ENCODE measurements at regions not wholly inside any gene's neighbourhood (a gene's known extent, or its start where the extent isn't known, plus 50 kb on each side); places are given as distances from the start of the nearest gene placed in this dataset.
A peak's percentile ranks its signal among the peaks of the same experiment; 100 is the strongest.

DNA sequence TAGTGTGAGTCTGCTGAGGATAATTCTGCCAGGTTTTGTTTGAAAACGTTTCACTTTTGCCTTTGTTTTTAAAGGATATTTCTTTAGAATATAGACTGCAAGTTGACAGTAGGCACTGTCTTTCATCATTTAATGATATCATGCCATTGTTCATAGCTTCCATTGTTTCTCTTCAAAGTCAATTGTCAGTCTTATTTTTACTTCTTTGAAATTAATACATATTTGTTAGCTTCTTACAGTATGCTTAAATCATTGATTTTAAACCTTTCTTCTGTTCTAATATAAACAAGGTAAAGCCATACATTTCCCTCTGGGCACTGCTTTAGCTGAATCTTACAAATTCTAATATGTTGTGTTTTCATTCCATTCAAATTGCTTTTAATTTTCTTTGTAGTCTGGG, 62.3 kb upstream of the PARVA start:
- no peak for DNase-seq (ENCODE audit: low read depth)

DNA sequence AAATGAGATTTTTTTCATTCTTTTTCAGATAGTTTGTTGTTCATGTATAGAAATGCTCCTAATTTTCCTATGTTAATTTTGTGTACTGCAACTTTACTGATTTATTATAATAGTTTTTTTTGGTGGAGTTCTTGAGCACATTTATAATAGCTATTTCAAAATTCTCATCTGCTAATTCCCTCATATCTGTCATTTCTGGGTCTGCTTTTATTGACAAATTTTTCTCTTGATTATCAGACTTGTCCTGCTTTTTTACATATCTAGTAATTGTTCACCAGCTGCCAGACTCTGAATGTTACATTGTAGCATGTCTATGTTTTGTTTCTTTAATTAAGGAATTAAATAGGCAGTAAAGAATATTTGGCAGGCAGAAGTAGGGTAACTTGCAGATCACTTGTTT, 60.9 kb upstream of the PARVA start:
- DNase-seq (ENCODE audit: low read depth): no peak

DNA sequence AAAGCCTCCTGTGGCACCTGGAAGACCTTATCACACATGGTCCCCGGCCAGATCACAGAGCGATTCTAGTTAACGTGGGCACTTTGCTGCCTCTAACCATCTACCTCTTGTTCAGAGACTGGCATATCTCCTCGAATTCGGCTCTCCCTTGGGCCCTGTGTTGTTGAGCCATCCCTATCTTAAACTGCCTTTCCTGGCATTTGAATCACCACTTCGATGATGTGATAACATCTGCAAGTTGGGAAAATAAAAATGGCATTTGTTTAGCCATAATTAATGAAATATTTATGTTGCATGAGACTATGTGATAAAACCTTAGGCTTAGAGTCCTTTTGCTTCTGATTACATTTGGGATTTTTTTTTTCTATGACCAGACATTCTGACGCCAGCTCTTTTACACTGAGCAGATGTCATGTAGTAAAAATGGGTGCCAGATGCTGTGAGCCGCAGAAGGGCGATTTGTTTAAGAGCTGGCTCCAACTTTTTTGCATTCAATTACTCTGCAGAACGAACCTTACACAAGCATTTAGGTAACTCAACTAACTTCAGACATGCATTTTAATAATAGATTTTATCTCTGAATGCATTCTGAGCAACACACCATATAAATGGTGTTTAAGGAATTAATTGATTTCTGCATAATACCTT, 58.5 kb upstream of the PARVA start:
- peak; percentile 54 for DNase-seq (ENCODE audit: low read depth)

DNA sequence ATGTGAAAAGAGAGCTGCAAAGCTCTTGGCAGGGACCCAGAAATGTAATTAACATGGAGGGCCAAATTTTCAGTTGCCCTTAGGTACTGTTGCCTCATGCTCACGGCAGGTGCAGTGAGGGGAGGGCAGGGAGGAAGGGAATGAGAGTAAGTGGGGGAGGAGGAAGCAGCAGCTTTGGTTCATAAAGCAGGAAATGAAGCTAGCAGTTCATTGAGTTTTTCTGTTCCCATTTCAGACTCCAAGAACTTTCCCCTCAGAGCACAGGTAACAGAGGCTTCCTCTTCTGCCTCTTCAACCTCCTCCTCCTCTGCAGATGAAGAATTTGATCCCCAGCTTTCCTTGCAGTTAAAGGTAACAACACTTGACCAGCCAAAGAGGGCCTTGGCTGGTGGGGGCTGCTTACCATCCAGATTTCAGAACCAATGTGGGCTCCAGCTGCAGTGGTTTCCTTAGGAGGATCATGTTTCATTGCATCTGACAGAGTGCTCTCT, 57.9 kb upstream of the PARVA start:
- DNase-seq (ENCODE audit: low read depth): peak; percentile 13

DNA sequence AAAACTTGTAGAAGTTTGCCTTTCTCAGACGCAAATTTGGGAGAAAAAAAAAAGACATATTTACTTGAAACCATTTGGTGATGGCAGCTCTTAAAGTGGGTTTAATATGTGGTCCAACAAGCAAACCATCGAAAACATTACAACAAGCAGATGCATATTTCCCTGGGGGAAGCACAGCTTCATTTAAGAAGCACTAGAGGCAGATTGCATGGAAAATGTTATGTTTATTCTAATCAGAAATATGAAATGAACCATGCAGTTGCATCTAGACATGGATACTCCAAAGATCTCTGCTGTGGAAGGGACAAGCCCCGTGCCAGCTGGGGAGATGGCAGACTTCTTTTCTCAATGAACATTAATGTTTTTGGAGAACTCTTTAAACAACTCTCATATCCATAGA, 57.4 kb upstream of the PARVA start:
- no peak for DNase-seq (ENCODE audit: low read depth)

DNA sequence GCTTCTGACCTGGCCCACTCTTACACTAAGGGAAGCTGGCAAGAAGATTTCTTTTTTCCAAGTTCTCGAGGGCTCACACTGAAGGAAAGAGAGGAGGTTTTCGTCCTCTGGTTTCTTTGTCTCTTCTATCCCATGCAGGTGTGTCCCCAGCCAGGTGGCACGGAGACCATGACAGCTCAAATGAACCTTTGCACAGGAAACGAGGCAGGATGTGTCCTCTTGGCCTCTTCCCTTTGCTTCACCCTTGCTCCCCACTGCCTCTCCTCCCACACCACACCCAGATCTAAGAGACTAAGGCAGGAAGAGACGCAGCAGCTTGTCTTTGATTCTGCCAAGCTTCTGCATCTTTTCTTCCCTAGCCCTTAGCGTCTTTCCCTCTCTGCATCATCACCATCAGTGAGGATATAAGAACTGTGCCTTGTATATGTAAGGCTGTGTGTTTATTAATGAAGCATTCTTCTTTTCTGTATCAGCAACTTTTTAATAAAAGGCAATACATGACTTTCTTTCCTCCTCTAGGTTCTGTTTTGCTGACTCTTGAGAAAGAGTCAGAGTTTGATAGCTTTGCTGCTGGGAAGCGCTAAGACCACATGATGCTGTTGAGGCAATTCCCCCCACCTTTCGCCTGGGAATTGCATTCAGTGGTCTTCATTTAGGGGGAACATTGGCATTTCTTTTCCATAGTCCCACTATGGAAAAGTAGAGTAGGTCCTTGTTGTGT, 56.0 kb upstream of the PARVA start:
- no peak for DNase-seq (ENCODE audit: low read depth)

DNA sequence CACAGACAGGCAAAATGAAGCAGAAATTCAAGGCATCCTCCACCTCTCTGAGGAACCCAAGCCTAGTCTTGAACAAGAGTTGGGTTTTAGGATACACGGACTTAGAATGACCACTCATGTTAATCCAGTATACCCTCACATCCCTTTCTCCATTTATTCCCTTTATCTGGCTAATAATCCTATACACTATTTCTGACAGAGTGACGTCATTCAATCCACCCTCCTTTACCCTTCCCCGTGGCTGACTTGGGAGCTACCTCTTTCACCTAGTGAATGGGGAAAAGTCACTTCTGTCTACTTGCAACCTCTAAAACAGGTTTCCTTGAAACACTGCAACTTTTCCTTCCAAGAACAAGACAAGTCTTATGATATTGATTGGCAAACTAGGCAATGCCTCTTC, 52.8 kb upstream of the PARVA start:
- no peak for DNase-seq (ENCODE audit: low read depth)
